ENCODE measurements at regions not wholly inside any gene's neighbourhood (a gene's known extent, or its start where the extent isn't known, plus 50 kb on each side); places are given as distances from the start of the nearest gene placed in this dataset.

DNA sequence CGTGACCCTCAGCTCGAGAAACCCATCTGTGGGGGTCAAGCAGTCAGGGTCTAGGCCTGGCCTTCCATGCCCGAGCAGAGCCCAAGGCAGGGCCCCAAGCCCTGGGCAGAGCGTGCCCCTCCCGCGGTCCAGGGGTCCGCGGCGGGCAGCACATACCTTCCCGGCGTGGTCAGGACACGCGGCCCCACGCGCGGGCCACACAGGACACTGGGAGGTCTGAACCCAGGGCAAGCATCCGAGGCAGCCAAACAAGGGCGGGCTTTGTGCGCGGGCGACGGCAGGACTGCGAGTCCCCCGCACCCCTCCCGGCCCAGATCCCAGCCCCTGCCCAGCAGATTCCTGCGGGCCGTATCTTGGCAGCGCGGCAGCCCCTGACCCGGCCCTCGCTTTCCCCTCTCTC, 61.6 kb upstream of the ACAN start:
- TF ChIP-seq ZNF398 (tag by site-specific recombination; IDR thresholded peaks at IDR 0.05) = no peak
- TF ChIP-seq, protein P1, sequence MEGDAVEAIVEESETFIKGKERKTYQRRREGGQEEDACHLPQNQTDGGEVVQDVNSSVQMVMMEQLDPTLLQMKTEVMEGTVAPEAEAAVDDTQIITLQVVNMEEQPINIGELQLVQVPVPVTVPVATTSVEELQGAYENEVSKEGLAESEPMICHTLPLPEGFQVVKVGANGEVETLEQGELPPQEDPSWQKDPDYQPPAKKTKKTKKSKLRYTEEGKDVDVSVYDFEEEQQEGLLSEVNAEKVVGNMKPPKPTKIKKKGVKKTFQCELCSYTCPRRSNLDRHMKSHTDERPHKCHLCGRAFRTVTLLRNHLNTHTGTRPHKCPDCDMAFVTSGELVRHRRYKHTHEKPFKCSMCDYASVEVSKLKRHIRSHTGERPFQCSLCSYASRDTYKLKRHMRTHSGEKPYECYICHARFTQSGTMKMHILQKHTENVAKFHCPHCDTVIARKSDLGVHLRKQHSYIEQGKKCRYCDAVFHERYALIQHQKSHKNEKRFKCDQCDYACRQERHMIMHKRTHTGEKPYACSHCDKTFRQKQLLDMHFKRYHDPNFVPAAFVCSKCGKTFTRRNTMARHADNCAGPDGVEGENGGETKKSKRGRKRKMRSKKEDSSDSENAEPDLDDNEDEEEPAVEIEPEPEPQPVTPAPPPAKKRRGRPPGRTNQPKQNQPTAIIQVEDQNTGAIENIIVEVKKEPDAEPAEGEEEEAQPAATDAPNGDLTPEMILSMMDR (tag by site-specific recombination; IDR thresholded peaks at IDR 0.05) = no peak
- TF ChIP-seq, protein P2, sequence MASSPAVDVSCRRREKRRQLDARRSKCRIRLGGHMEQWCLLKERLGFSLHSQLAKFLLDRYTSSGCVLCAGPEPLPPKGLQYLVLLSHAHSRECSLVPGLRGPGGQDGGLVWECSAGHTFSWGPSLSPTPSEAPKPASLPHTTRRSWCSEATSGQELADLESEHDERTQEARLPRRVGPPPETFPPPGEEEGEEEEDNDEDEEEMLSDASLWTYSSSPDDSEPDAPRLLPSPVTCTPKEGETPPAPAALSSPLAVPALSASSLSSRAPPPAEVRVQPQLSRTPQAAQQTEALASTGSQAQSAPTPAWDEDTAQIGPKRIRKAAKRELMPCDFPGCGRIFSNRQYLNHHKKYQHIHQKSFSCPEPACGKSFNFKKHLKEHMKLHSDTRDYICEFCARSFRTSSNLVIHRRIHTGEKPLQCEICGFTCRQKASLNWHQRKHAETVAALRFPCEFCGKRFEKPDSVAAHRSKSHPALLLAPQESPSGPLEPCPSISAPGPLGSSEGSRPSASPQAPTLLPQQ (tag by site-specific recombination; IDR thresholded peaks at IDR 0.05) = no peak
- TF ChIP-seq, protein P3, sequence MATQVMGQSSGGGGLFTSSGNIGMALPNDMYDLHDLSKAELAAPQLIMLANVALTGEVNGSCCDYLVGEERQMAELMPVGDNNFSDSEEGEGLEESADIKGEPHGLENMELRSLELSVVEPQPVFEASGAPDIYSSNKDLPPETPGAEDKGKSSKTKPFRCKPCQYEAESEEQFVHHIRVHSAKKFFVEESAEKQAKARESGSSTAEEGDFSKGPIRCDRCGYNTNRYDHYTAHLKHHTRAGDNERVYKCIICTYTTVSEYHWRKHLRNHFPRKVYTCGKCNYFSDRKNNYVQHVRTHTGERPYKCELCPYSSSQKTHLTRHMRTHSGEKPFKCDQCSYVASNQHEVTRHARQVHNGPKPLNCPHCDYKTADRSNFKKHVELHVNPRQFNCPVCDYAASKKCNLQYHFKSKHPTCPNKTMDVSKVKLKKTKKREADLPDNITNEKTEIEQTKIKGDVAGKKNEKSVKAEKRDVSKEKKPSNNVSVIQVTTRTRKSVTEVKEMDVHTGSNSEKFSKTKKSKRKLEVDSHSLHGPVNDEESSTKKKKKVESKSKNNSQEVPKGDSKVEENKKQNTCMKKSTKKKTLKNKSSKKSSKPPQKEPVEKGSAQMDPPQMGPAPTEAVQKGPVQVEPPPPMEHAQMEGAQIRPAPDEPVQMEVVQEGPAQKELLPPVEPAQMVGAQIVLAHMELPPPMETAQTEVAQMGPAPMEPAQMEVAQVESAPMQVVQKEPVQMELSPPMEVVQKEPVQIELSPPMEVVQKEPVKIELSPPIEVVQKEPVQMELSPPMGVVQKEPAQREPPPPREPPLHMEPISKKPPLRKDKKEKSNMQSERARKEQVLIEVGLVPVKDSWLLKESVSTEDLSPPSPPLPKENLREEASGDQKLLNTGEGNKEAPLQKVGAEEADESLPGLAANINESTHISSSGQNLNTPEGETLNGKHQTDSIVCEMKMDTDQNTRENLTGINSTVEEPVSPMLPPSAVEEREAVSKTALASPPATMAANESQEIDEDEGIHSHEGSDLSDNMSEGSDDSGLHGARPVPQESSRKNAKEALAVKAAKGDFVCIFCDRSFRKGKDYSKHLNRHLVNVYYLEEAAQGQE (tag by site-specific recombination; IDR thresholded peaks at IDR 0.05) = no peak
- no peak for TF ChIP-seq ZNF169 (tag by site-specific recombination; IDR thresholded peaks at IDR 0.05)
- TF ChIP-seq ZNF140 (tag by site-specific recombination; IDR thresholded peaks at IDR 0.05) = no peak
- TF ChIP-seq, protein P4, sequence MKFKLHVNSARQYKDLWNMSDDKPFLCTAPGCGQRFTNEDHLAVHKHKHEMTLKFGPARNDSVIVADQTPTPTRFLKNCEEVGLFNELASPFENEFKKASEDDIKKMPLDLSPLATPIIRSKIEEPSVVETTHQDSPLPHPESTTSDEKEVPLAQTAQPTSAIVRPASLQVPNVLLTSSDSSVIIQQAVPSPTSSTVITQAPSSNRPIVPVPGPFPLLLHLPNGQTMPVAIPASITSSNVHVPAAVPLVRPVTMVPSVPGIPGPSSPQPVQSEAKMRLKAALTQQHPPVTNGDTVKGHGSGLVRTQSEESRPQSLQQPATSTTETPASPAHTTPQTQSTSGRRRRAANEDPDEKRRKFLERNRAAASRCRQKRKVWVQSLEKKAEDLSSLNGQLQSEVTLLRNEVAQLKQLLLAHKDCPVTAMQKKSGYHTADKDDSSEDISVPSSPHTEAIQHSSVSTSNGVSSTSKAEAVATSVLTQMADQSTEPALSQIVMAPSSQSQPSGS (tag by site-specific recombination; IDR thresholded peaks at IDR 0.05; ENCODE audit: low read depth) = no peak
- TF ChIP-seq ZNF501 (tag by site-specific recombination; IDR thresholded peaks at IDR 0.05) = no peak
- TF ChIP-seq ZNF704 (tag by site-specific recombination; IDR thresholded peaks at IDR 0.05) = no peak
- no peak for TF ChIP-seq ZNF138 (tag by site-specific recombination; IDR thresholded peaks at IDR 0.05; ENCODE audit: borderline replicate concordance)

All from HEK293 (cell line).